Natural killer cell treated with Interleukin-12 subunit alpha and Interleukin-12 subunit beta and Interleukin-15 and Interleukin-18, amount 100 ng/mL, for 72 hours (primary cell): ENCODE measurements at regions not wholly inside any gene's neighbourhood (a gene's known extent, or its start where the extent isn't known, plus 50 kb on each side); places are given as distances from the start of the nearest gene placed in this dataset.

Experiments used
- ATAC-seq, 2 donors: fragments of 150-1000 bp; cut with Tn5 transposase in 1 of 2; sonication (Bioruptor Pico), chemical (Tn5 transposase) in 1 of 2; 2 replicates each; pipeline ENCODE4 v1.10.0; 2021
- DNase-seq: peaks from one replicate; pipeline ENCODE4 v3.0.0; 2022; ENCODE audit warnings: low spot score
- H3K27ac Mint-ChIP-seq, 2 donors: 1 replicate in 1 of 2; 2 replicates in 1 of 2; pipeline ENCODE4 v1.8.0; 2022; ENCODE audit warnings: mixed read lengths in 2 of 2, mild to moderate bottlenecking in 1 of 2, moderate library complexity in 1 of 2
- H3K27me3 Mint-ChIP-seq, 2 donors: 1 replicate in 1 of 2; 2 replicates in 1 of 2; pipeline ENCODE4 v1.8.0; 2022; ENCODE audit warnings: mixed read lengths in 2 of 2
- H3K36me3 Mint-ChIP-seq: one replicate; pipeline ENCODE4 v1.8.0; 2022; ENCODE audit warnings: mixed read lengths
- H3K4me1 Mint-ChIP-seq, 2 donors: 1 replicate in 1 of 2; 2 replicates in 1 of 2; pipeline ENCODE4 v1.8.0; 2022; ENCODE audit warnings: low read depth in 2 of 2, mixed read lengths in 2 of 2, mild to moderate bottlenecking in 1 of 2
- H3K4me3 Mint-ChIP-seq: one replicate; pipeline ENCODE4 v1.8.0; 2022; ENCODE audit warnings: mixed read lengths
- H3K9me3 Mint-ChIP-seq: 2 replicates; pipeline ENCODE4 v1.8.0; 2022; ENCODE audit warnings: mixed read lengths

- H3K9me3 Mint-ChIP-seq: no peaks in the 10 kb centered on the region
- ATAC-seq: no peak
- DNase-seq: no peak
- H3K4me1 Mint-ChIP-seq: peaks cover 6 to 29% of the 10 kb centered on the region in 2 donors
- H3K4me3 Mint-ChIP-seq: no peak overlapping the region
- H3K27ac Mint-ChIP-seq: no peak overlapping the region
- peaks cover 0 to 3% of the 10 kb centered on the region in 2 donors for H3K27me3 Mint-ChIP-seq
- no peaks in the 10 kb centered on the region for H3K36me3 Mint-ChIP-seq
Measured at GRCh38 chr12:124517260-124518050, 50.0 kb downstream of the NCOR2 start.

- H3K36me3 Mint-ChIP-seq: no peaks in the 10 kb centered on the region
- ATAC-seq (no peak), DNase-seq (no peak)
- H3K9me3 Mint-ChIP-seq: no peaks in the 10 kb centered on the region
- no peak overlapping the region for H3K27ac Mint-ChIP-seq
- H3K4me3 Mint-ChIP-seq: no peak overlapping the region
- peaks cover 11 to 31% of the 10 kb centered on the region in 2 donors for H3K4me1 Mint-ChIP-seq
- H3K27me3 Mint-ChIP-seq: peaks cover 0 to 3% of the 10 kb centered on the region in 2 donors
Measured at GRCh38 chr12:124516850-124517249, 50.6 kb downstream of the NCOR2 start.

- Mint-ChIP-seq H3K27ac (no peak overlapping the region), H3K9me3 (no peaks in the 10 kb centered on the region), H3K27me3 (peaks cover 0 to 3% of the 10 kb centered on the region in 2 donors), H3K36me3 (no peaks in the 10 kb centered on the region), H3K4me1 (peaks cover 12 to 31% of the 10 kb centered on the region in 2 donors), H3K4me3 (no peak overlapping the region)
- ATAC-seq (no peak), DNase-seq (no peak)
Measured at GRCh38 chr12:124515981-124516380, 51.4 kb downstream of the NCOR2 start.

- Mint-ChIP-seq H3K4me3 (no peak overlapping the region), H3K27me3 (peaks cover 0 to 3% of the 10 kb centered on the region in 2 donors), H3K4me1 (peaks cover 12 to 30% of the 10 kb centered on the region in 2 donors), H3K27ac (no peak overlapping the region), H3K9me3 (no peaks in the 10 kb centered on the region), H3K36me3 (no peaks in the 10 kb centered on the region)
- ATAC-seq: no peak
- no peak for DNase-seq
Measured at GRCh38 chr12:124514996-124515932, 52.1 kb downstream of the NCOR2 start.

- Mint-ChIP-seq H3K27ac (no peak overlapping the region), H3K4me1 (peaks cover 11 to 29% of the 10 kb centered on the region in 2 donors), H3K4me3 (no peak overlapping the region)
Measured at GRCh38 chr12:124514145-124514995, 53.0 kb downstream of the NCOR2 start.

GRCh38 chr12:124513297-124513867 lies 54.0 kb downstream of the NCOR2 start:
- H3K4me1 Mint-ChIP-seq: peaks cover 16 to 29% of the 10 kb centered on the region in 2 donors
- no peak for DNase-seq
- peaks cover 0 to 3% of the 10 kb centered on the region in 2 donors for H3K27me3 Mint-ChIP-seq
- no peaks in the 10 kb centered on the region for H3K9me3 Mint-ChIP-seq
- ATAC-seq: no peak
- H3K27ac Mint-ChIP-seq: no peak overlapping the region
- no peak overlapping the region for H3K4me3 Mint-ChIP-seq
- H3K36me3 Mint-ChIP-seq: no peaks in the 10 kb centered on the region

More at GRCh38 chr12:124514145-124514995, 53.0 kb downstream of the NCOR2 start:
- Mint-ChIP-seq H3K9me3 (no peaks in the 10 kb centered on the region), H3K27me3 (peaks cover 0 to 3% of the 10 kb centered on the region in 2 donors), H3K36me3 (no peaks in the 10 kb centered on the region)
- DNase-seq (no peak), ATAC-seq (no peak)

GRCh38 chr12:124512667-124513296 lies 54.6 kb downstream of the NCOR2 start:
- no peaks in the 10 kb centered on the region for H3K9me3 Mint-ChIP-seq
- no peak overlapping the region for H3K27ac Mint-ChIP-seq
- ATAC-seq: no peak
- no peak overlapping the region for H3K4me3 Mint-ChIP-seq
- H3K27me3 Mint-ChIP-seq: no peaks in the 10 kb centered on the region
- no peaks in the 10 kb centered on the region for H3K36me3 Mint-ChIP-seq
- peaks cover 20 to 25% of the 10 kb centered on the region in 2 donors for H3K4me1 Mint-ChIP-seq
- DNase-seq: no peak

- Mint-ChIP-seq H3K9me3 (no peaks in the 10 kb centered on the region), H3K4me3 (no peak overlapping the region), H3K27ac (no peak overlapping the region), H3K4me1 (peaks cover 20 to 31% of the 10 kb centered on the region in 2 donors), H3K27me3 (no peaks in the 10 kb centered on the region), H3K36me3 (no peaks in the 10 kb centered on the region)
- DNase-seq (no peak), ATAC-seq (no peak)
Measured at GRCh38 chr12:124511259-124511985, 56.0 kb downstream of the NCOR2 start.

GRCh38 chr12:124510301-124510970 lies 57.0 kb downstream of the NCOR2 start:
- peaks cover 20 to 29% of the 10 kb centered on the region in 2 donors for H3K4me1 Mint-ChIP-seq
- H3K9me3 Mint-ChIP-seq: no peaks in the 10 kb centered on the region
- no peaks in the 10 kb centered on the region for H3K36me3 Mint-ChIP-seq
- H3K4me3 Mint-ChIP-seq: no peak overlapping the region
- H3K27me3 Mint-ChIP-seq: no peaks in the 10 kb centered on the region
- H3K27ac Mint-ChIP-seq: no peak overlapping the region
- DNase-seq (no peak), ATAC-seq (no peak)

- Mint-ChIP-seq H3K4me1 (peaks cover 20 to 27% of the 10 kb centered on the region in 2 donors), H3K27ac (no peak overlapping the region), H3K9me3 (no peaks in the 10 kb centered on the region), H3K36me3 (no peaks in the 10 kb centered on the region), H3K27me3 (no peaks in the 10 kb centered on the region), H3K4me3 (no peak overlapping the region)
- no peak for DNase-seq
- ATAC-seq: no peak
Measured at GRCh38 chr12:124509676-124510300, 57.6 kb downstream of the NCOR2 start.

GRCh38 chr12:124509300-124509675 lies 58.1 kb downstream of the NCOR2 start:
- ATAC-seq: no peak

More at GRCh38 chr12:124509300-124509675, 58.1 kb downstream of the NCOR2 start:
- Mint-ChIP-seq H3K27me3 (no peaks in the 10 kb centered on the region), H3K27ac (no peak overlapping the region), H3K36me3 (no peaks in the 10 kb centered on the region), H3K4me3 (no peak overlapping the region), H3K9me3 (no peaks in the 10 kb centered on the region), H3K4me1 (peaks cover 20 to 30% of the 10 kb centered on the region in 2 donors)
- DNase-seq: no peak
